ENCODE measurements at regions not wholly inside any gene's neighbourhood (a gene's known extent, or its start where the extent isn't known, plus 50 kb on each side); places are given as distances from the start of the nearest gene placed in this dataset.

DNA sequence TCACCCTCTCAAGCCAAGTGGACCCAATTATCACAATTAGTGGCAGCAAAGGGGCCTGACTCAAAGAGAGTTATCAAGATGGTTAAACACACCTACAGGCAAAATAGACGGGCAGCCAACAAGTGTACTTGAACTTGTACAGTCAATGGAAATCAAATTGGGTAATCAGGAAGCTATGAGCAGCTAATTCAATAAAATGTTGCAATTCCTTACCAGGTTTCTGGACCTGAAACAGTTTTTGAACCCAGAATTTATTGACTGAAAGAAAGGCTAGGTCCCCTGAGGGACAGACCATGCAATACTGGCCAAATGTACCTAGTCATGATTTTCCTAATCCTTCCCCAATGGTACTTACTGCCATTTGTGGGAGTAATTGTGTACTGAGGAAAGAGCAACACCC lies 679.8 kb downstream of the EPM2A start:
- no peak for ATAC-seq (ENCODE audit: insufficient number of reproducible peaks, low FRiP score, low read depth)
- H3K4me3 ChIP-seq = no peak overlapping the region
- H3K27ac ChIP-seq = no peak overlapping the region

DNA sequence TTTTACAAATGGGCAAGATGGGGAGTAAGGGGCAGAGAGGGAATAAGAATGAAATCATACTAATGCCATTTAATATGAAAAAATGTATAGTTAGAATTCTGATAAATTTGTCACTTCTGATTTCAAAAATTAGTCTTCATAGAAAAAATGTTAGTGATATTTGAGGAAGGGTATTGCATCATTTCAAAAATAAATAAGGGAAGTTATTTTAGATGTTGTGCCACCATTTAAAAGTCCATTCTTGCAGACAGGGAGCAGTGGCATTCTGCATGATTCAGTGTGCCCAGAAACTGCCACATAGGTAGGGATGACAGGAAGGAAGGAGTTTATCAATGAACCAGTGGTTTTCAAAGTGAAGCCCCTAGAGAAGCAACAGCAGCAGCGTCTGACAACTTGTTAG lies 674.6 kb downstream of the EPM2A start:
- Histone ChIP-seq H3K27me3 (replicated peaks; ENCODE audit: insufficient read depth) (no peaks in the 10 kb centered on the region), H3K4me1 (ENCODE audit: control insufficient read depth in 1 of 2, low read depth in 2 of 2) (no peaks in the 10 kb centered on the region)
- no peak for ATAC-seq (ENCODE audit: insufficient number of reproducible peaks, low FRiP score, low read depth)

More for the DNA sequence above, 679.8 kb downstream of the EPM2A start:
- Histone ChIP-seq H3K27me3 (replicated peaks; ENCODE audit: insufficient read depth) (no peaks in the 10 kb centered on the region), H3K9me3 (no peaks in the 10 kb centered on the region), H3K4me1 (ENCODE audit: control insufficient read depth in 1 of 2, low read depth in 2 of 2) (no peaks in the 10 kb centered on the region), H3K36me3 (no peaks in the 10 kb centered on the region)
- no peak for DNase-seq (ENCODE audit: low spot score)
- TF ChIP-seq, protein P1, sequence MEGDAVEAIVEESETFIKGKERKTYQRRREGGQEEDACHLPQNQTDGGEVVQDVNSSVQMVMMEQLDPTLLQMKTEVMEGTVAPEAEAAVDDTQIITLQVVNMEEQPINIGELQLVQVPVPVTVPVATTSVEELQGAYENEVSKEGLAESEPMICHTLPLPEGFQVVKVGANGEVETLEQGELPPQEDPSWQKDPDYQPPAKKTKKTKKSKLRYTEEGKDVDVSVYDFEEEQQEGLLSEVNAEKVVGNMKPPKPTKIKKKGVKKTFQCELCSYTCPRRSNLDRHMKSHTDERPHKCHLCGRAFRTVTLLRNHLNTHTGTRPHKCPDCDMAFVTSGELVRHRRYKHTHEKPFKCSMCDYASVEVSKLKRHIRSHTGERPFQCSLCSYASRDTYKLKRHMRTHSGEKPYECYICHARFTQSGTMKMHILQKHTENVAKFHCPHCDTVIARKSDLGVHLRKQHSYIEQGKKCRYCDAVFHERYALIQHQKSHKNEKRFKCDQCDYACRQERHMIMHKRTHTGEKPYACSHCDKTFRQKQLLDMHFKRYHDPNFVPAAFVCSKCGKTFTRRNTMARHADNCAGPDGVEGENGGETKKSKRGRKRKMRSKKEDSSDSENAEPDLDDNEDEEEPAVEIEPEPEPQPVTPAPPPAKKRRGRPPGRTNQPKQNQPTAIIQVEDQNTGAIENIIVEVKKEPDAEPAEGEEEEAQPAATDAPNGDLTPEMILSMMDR (IDR thresholded peaks at IDR 0.05) = no peak

DNA sequence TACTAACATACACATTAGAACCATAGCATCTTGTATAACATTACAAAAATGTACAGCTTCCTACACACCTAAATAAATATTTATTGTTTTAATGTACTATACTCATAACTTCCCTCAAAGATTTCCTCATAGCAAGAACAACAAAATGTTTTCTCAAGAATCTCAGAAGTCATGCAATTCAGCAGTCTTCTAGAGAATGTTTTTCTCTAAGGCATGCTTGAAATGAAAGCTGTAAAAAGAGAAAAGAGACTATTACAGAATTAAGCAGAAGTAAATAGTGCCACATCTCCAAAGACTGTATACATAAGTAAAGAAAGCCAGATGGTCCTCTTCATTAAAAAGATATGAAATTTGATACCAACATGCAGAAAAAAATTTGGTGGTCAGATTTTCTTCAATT lies 672.2 kb downstream of the EPM2A start:
- TF ChIP-seq, protein P1 (IDR thresholded peaks at IDR 0.05) = no peak
- H3K36me3 ChIP-seq = no peaks in the 10 kb centered on the region
- ATAC-seq (ENCODE audit: insufficient number of reproducible peaks, low FRiP score, low read depth) (no peak), DNase-seq (ENCODE audit: low spot score) (no peak)
- no peaks in the 10 kb centered on the region for H3K27me3 ChIP-seq (replicated peaks; ENCODE audit: insufficient read depth)
- H3K4me1 ChIP-seq (ENCODE audit: control insufficient read depth in 1 of 2, low read depth in 2 of 2) = no peaks in the 10 kb centered on the region
- H3K4me3 ChIP-seq = no peak overlapping the region
- H3K27ac ChIP-seq = no peak overlapping the region
- H3K9me3 ChIP-seq = no peaks in the 10 kb centered on the region

More for the DNA sequence above, 674.6 kb downstream of the EPM2A start:
- Histone ChIP-seq H3K27ac (no peak overlapping the region), H3K36me3 (no peaks in the 10 kb centered on the region), H3K9me3 (no peaks in the 10 kb centered on the region), H3K4me3 (no peak overlapping the region)
- DNase-seq (ENCODE audit: low spot score) = no peak
- TF ChIP-seq, protein P1 (IDR thresholded peaks at IDR 0.05) = no peak

DNA sequence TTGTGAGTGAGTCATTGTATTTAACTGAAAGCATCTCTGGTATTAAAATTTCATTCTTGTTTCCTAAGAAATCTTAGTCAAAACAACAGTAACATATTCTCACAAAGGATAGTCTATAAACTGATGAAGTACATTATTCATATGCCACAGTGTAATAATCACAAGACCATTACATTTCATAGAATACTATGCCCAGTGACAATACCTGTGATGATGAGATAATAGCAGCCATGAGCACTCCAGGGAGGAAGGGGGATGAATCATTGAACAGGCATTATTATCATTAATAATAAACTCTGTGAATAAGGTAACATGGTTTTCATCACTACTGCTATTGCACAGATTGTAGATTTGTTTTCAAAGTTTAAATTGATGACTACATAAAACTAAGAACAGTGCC lies 667.9 kb downstream of the EPM2A start:
- Histone ChIP-seq H3K4me1 (ENCODE audit: control insufficient read depth in 1 of 2, low read depth in 2 of 2) (no peaks in the 10 kb centered on the region), H3K9me3 (no peaks in the 10 kb centered on the region), H3K27ac (no peak overlapping the region), H3K27me3 (replicated peaks; ENCODE audit: insufficient read depth) (no peaks in the 10 kb centered on the region), H3K4me3 (no peak overlapping the region), H3K36me3 (no peaks in the 10 kb centered on the region)
- no peak for ATAC-seq (ENCODE audit: insufficient number of reproducible peaks, low FRiP score, low read depth)
- no peak for DNase-seq (ENCODE audit: low spot score)
- TF ChIP-seq, protein P1 (IDR thresholded peaks at IDR 0.05) = no peak

DNA sequence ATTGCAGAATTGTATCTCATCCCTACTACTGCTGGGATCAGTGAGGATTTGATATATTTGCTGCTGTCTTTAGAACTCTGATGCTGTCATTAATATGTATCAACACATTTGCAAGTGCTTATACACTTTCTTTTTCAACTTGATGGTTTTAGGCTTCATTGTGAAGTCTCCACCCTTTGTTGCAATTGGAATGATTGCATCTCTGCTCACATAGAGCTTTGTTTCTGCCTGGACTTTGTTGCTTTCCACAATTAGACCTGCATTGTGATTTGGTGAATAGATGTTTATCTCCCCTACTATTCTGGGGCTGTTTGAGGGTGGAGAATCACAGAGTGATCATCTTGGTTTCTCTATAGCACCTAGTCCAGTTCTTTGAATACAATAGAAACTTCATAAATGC lies 666.7 kb downstream of the EPM2A start:
- no peak overlapping the region for H3K27ac ChIP-seq
- H3K27me3 ChIP-seq (replicated peaks; ENCODE audit: insufficient read depth) = no peaks in the 10 kb centered on the region
- no peaks in the 10 kb centered on the region for H3K9me3 ChIP-seq
- no peak overlapping the region for H3K4me3 ChIP-seq
- H3K4me1 ChIP-seq (ENCODE audit: control insufficient read depth in 1 of 2, low read depth in 2 of 2) = no peaks in the 10 kb centered on the region
- DNase-seq (ENCODE audit: low spot score) = no peak
- ATAC-seq (ENCODE audit: insufficient number of reproducible peaks, low FRiP score, low read depth) = no peak
- H3K36me3 ChIP-seq = no peaks in the 10 kb centered on the region
- TF ChIP-seq, protein P1 (IDR thresholded peaks at IDR 0.05) = no peak
